ENCODE measurements at regions not wholly inside any gene's neighbourhood (a gene's known extent, or its start where the extent isn't known, plus 50 kb on each side); places are given as distances from the start of the nearest gene placed in this dataset.

DNA sequence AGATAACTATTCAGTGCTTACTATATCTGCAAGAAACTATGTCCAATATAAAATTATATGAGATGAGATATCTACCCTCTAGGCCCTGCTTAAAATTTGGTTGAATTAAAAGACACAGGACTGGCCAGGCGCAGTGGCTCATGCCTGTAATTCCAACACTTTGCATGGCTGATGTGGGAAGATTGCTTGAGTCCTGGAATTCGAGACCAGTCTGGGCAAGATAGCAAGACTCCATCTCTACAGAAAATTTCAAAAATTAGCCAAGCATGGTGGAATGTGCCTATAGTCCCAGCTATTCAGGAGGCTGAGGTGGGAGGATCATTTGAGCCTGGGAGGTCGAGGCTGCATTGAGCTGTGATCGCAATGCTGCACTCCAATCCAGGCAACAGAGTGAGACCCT is 303.7 kb upstream of the UBE2E2 start:
- WGBS (ENCODE audit: insufficient coverage) = 97% methylated on average over 4 of the region's 4 CpGs
- H3K27me3 ChIP-seq (ENCODE audit: control insufficient read depth, insufficient read depth, low read length) = no peaks in the 10 kb centered on the region
- H3K36me3 ChIP-seq (ENCODE audit: control insufficient read depth, insufficient read depth, low read length) = no peaks in the 10 kb centered on the region
- H3K4me1 ChIP-seq (ENCODE audit: control insufficient read depth, insufficient read depth, low read length) = no peaks in the 10 kb centered on the region
- no peak overlapping the region for H3K27ac ChIP-seq (ENCODE audit: low read depth, low read length)
- no peak for DNase-seq (ENCODE audit: low read depth in 4 of 6, low spot score in 6 of 6)
- no peak overlapping the region for H3K4me3 ChIP-seq (ENCODE audit: low read depth, low read length)
- peaks cover 3% of the 10 kb centered on the region for H3K9me3 ChIP-seq (ENCODE audit: control insufficient read depth, insufficient read depth, low read length)

DNA sequence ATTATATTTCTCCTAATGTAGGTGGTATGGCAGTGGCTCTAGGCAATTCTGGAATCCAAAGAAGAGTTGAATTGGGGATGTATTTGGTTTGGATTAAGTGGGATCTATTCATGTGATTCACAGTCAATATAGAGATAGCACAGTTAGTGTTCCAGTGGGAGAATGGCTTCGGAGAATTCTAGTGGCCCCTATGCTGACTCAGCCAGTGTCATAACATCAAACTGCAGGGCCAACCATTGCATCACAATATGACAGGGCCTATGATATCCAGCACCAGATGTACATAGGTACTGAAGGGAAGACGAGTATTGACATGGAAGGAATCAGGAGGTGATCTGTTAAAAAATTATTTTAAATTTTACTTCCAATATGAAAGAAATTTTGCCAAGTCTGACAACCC is 302.8 kb upstream of the UBE2E2 start:
- Histone ChIP-seq H3K27ac (ENCODE audit: low read depth, low read length) (no peak overlapping the region), H3K9me3 (ENCODE audit: control insufficient read depth, insufficient read depth, low read length) (peaks cover 3% of the 10 kb centered on the region)
- WGBS (ENCODE audit: insufficient coverage) = no CpG with 5 or more reads among the region's 2 CpGs

DNA sequence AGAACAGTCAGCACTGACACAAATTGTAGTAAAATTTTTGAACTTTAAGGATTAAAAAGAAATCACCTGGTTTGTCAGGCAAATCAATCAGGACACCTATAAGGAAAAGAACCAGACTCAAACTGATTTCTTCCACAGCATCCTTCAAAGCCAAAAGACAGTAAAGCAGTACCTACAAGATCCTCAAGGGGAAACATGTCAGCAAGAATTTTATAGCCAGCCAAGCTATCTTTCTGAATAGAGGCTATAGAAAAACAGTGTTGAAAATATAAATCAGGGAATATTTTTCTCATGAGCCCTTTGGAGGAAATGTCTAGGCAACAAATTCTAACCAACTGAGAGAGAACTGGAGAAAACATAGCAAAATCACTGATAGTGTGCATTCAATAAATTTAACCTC is 301.4 kb upstream of the UBE2E2 start:
- no peak for DNase-seq (ENCODE audit: low read depth in 4 of 6, low spot score in 6 of 6)
- Histone ChIP-seq H3K27me3 (ENCODE audit: control insufficient read depth, insufficient read depth, low read length) (no peaks in the 10 kb centered on the region), H3K9me3 (ENCODE audit: control insufficient read depth, insufficient read depth, low read length) (peaks cover 3% of the 10 kb centered on the region), H3K27ac (ENCODE audit: low read depth, low read length) (no peak overlapping the region), H3K36me3 (ENCODE audit: control insufficient read depth, insufficient read depth, low read length) (no peaks in the 10 kb centered on the region), H3K4me3 (ENCODE audit: low read depth, low read length) (no peak overlapping the region), H3K4me1 (ENCODE audit: control insufficient read depth, insufficient read depth, low read length) (no peaks in the 10 kb centered on the region)

More for the DNA sequence above, 302.8 kb upstream of the UBE2E2 start:
- Histone ChIP-seq H3K27me3 (ENCODE audit: control insufficient read depth, insufficient read depth, low read length) (no peaks in the 10 kb centered on the region), H3K4me3 (ENCODE audit: low read depth, low read length) (no peak overlapping the region), H3K36me3 (ENCODE audit: control insufficient read depth, insufficient read depth, low read length) (no peaks in the 10 kb centered on the region), H3K4me1 (ENCODE audit: control insufficient read depth, insufficient read depth, low read length) (no peaks in the 10 kb centered on the region)
- no peak for DNase-seq (ENCODE audit: low read depth in 4 of 6, low spot score in 6 of 6)

DNA sequence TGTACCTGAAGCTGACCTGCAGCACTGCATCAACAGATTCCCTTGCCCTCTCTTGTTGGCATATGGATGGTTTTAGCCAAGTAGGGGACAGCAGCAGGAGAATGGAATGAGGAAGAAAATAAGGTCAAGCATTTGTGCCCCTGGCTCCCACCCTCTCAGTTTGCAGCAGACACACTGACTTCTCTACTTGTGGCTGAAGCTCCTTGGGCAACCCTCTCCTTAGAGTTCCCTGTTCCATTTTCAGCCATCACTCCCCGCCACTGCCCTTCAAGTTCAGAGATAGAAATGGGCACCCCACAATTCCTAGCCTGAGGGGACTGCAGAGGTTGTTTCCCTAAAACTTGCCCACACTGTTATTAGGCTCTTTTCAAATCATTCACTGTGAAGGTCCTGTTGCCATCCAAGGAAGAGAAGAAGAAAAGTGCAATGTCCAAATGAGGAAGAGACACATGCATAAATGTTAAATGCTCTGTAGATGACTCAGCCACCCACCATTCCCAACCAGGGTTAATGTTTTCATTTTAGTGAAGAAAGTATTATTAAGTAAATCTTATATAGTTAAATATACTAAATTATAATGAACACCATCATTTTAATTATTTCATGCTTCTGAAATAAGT is 295.9 kb upstream of the UBE2E2 start:
- H3K4me3 ChIP-seq (ENCODE audit: low read depth, low read length) = no peak overlapping the region
- no peaks in the 10 kb centered on the region for H3K9me3 ChIP-seq (ENCODE audit: control insufficient read depth, insufficient read depth, low read length)
- H3K4me1 ChIP-seq (ENCODE audit: control insufficient read depth, insufficient read depth, low read length) = no peaks in the 10 kb centered on the region
- DNase-seq (ENCODE audit: low read depth in 4 of 6, low spot score in 6 of 6) = no peak
- no peak overlapping the region for H3K27ac ChIP-seq (ENCODE audit: low read depth, low read length)
- no CpG with 5 or more reads among the region's 1 CpG for WGBS (ENCODE audit: insufficient coverage)
- no peaks in the 10 kb centered on the region for H3K36me3 ChIP-seq (ENCODE audit: control insufficient read depth, insufficient read depth, low read length)
- H3K27me3 ChIP-seq (ENCODE audit: control insufficient read depth, insufficient read depth, low read length) = no peaks in the 10 kb centered on the region

DNA sequence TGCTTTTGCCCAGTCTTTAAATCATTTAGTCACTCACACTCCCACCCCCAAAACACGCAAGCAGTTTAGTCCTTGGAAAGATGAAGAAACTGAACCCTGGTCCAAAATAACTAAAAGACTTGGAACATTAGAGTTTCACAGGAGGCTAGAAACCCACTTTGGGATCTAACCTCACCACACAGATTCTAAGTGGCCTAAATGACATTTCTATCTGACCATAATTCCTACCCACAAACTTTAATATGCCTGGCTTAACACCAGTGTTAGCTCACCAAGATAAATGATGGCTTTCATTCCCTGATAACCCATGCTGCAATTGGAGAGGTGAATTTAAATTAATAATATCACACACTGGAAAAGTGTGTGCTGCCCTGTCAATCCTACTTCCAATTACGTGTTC is 295.3 kb upstream of the UBE2E2 start:
- H3K9me3 ChIP-seq (ENCODE audit: control insufficient read depth, insufficient read depth, low read length) = no peaks in the 10 kb centered on the region
- H3K36me3 ChIP-seq (ENCODE audit: control insufficient read depth, insufficient read depth, low read length) = no peaks in the 10 kb centered on the region
- H3K4me1 ChIP-seq (ENCODE audit: control insufficient read depth, insufficient read depth, low read length) = no peaks in the 10 kb centered on the region
- no peaks in the 10 kb centered on the region for H3K27me3 ChIP-seq (ENCODE audit: control insufficient read depth, insufficient read depth, low read length)
- 100% methylated on average over 1 of the region's 2 CpGs for WGBS (ENCODE audit: insufficient coverage)
- no peak overlapping the region for H3K4me3 ChIP-seq (ENCODE audit: low read depth, low read length)
- DNase-seq (ENCODE audit: low read depth in 4 of 6, low spot score in 6 of 6) = no peak
- H3K27ac ChIP-seq (ENCODE audit: low read depth, low read length) = no peak overlapping the region

DNA sequence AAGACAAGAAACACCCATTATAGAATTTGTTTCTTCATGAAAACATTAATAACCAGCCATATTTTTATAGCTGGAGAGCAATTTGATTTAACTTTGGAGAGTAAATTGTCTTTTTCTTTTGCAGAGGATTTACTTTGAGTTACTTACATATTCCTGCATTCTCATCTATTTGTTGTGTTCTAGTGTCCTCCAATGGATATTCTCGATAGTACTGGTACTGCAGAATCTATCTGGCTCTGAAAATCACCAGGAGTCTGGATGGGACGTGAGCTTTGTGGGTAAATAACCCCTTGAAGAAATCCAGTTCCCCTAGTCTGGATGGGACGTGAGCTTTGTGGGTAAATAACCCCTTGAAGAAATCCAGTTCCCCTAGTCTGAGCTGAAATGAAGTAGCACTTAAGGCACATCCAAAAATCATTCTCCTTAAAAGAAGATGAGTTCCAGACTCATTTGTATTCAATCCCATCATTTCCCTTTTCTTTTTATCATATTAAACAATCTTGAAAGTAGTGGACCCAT is 294.1 kb upstream of the UBE2E2 start:
- H3K4me3 ChIP-seq (ENCODE audit: low read depth, low read length) = no peak overlapping the region
- WGBS (ENCODE audit: insufficient coverage) = 40% methylated on average over 1 of the region's 3 CpGs
- no peaks in the 10 kb centered on the region for H3K36me3 ChIP-seq (ENCODE audit: control insufficient read depth, insufficient read depth, low read length)
- no peaks in the 10 kb centered on the region for H3K4me1 ChIP-seq (ENCODE audit: control insufficient read depth, insufficient read depth, low read length)
- H3K9me3 ChIP-seq (ENCODE audit: control insufficient read depth, insufficient read depth, low read length) = no peaks in the 10 kb centered on the region
- H3K27me3 ChIP-seq (ENCODE audit: control insufficient read depth, insufficient read depth, low read length) = no peaks in the 10 kb centered on the region
- DNase-seq (ENCODE audit: low read depth in 4 of 6, low spot score in 6 of 6) = peak in 2 of 6 donors; percentile 57 to 79
- H3K27ac ChIP-seq (ENCODE audit: low read depth, low read length) = no peak overlapping the region

DNA sequence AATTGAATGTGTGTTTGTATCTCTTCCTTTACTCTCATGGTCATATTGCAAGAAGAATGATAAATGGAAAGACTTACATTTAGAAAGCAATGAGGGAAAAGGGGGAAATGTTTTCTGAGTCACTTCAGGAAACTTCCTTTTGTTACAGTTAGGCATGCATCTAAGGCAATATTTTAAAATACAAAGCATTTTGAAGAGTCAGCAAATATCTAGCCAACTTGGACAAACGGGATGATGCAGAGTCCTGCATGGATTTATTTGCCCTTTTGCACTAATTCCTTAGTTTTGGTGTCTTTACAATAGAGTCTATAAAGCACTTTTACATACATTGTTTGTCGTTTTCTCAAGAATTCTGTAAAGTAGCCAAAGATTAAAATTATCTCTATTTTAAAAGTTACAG is 286.2 kb upstream of the UBE2E2 start:
- Histone ChIP-seq H3K9me3 (ENCODE audit: control insufficient read depth, insufficient read depth, low read length) (no peaks in the 10 kb centered on the region), H3K4me3 (ENCODE audit: low read depth, low read length) (no peak overlapping the region), H3K27ac (ENCODE audit: low read depth, low read length) (no peak overlapping the region), H3K27me3 (ENCODE audit: control insufficient read depth, insufficient read depth, low read length) (no peaks in the 10 kb centered on the region), H3K36me3 (ENCODE audit: control insufficient read depth, insufficient read depth, low read length) (no peaks in the 10 kb centered on the region), H3K4me1 (ENCODE audit: control insufficient read depth, insufficient read depth, low read length) (no peaks in the 10 kb centered on the region)
- no CpG with 5 or more reads among the region's 2 CpGs for whole genome bisulfite sequencing (ENCODE audit: insufficient coverage)
- no peak for DNase-seq (ENCODE audit: low read depth in 4 of 6, low spot score in 6 of 6)

DNA sequence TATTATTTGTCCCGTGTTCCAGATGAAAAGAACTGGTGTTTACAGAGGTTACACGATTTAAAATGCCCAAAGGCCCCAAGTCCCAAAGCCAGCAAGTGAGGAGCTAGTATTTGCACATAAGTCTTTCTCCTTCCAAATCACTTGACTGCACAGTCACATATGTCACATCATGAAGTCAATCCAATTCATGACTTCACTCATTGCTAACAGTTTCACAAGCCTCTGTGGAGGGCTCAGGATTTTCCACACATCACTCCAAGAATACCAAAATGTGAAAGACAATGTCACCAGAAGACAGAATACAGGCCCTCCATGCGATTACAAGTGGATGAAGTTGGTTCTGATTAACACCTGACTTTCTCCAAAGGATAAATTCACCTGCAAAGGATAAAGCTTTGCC is 283.1 kb upstream of the UBE2E2 start:
- Histone ChIP-seq H3K4me3 (ENCODE audit: low read depth, low read length) (no peak overlapping the region), H3K9me3 (ENCODE audit: control insufficient read depth, insufficient read depth, low read length) (no peaks in the 10 kb centered on the region), H3K27me3 (ENCODE audit: control insufficient read depth, insufficient read depth, low read length) (no peaks in the 10 kb centered on the region), H3K27ac (ENCODE audit: low read depth, low read length) (no peak overlapping the region), H3K4me1 (ENCODE audit: control insufficient read depth, insufficient read depth, low read length) (no peaks in the 10 kb centered on the region), H3K36me3 (ENCODE audit: control insufficient read depth, insufficient read depth, low read length) (no peaks in the 10 kb centered on the region)
- DNase-seq (ENCODE audit: low read depth in 4 of 6, low spot score in 6 of 6) = no peak
- 100% methylated on average over 3 of the region's 3 CpGs for WGBS (ENCODE audit: insufficient coverage)

DNA sequence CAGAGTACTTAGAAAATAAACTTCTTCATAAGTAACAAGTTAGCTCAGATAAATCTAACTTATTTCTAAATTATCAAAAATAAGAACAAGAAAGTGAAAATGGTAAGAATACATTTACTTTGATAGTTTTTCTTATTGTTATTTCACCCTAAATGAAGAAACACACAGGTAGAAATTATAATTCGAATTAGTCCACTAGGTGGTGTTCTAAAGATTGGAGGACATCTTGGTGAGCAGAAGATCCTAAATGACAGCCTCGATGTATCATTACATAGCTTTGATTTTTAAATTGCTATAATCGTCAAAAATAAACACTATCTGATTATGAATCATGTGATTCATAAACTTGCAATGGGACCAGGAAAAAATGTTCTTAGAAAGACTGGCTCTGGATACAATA is 280.8 kb upstream of the UBE2E2 start:
- no CpG with 5 or more reads among the region's 3 CpGs for WGBS (ENCODE audit: insufficient coverage)
- Histone ChIP-seq H3K4me3 (ENCODE audit: low read depth, low read length) (no peak overlapping the region), H3K9me3 (ENCODE audit: control insufficient read depth, insufficient read depth, low read length) (no peaks in the 10 kb centered on the region), H3K36me3 (ENCODE audit: control insufficient read depth, insufficient read depth, low read length) (no peaks in the 10 kb centered on the region), H3K4me1 (ENCODE audit: control insufficient read depth, insufficient read depth, low read length) (no peaks in the 10 kb centered on the region), H3K27me3 (ENCODE audit: control insufficient read depth, insufficient read depth, low read length) (no peaks in the 10 kb centered on the region), H3K27ac (ENCODE audit: low read depth, low read length) (no peak overlapping the region)
- peak in 1 of 6 donors; percentile 45 for DNase-seq (ENCODE audit: low read depth in 4 of 6, low spot score in 6 of 6)

DNA sequence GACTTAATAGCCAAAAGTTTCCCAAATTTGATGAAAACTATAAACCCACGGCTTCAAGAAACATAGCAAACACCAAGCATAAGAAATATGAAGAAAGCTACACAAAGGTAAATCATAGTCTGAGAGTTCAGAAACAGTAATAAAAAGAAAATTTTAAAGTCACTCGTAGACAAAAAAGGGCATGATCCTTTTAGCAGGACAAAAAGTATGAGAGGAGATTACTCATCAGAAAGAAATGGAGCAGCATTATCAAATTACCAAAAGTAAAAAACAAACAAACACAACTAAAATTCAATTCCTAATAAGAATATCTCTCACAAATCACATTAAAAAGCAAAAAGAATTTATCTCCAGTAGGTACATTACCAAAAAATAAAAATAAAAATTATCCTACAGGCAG is 279.4 kb upstream of the UBE2E2 start:
- Histone ChIP-seq H3K9me3 (ENCODE audit: control insufficient read depth, insufficient read depth, low read length) (no peaks in the 10 kb centered on the region), H3K4me3 (ENCODE audit: low read depth, low read length) (no peak overlapping the region), H3K36me3 (ENCODE audit: control insufficient read depth, insufficient read depth, low read length) (no peaks in the 10 kb centered on the region), H3K4me1 (ENCODE audit: control insufficient read depth, insufficient read depth, low read length) (no peaks in the 10 kb centered on the region), H3K27ac (ENCODE audit: low read depth, low read length) (no peak overlapping the region), H3K27me3 (ENCODE audit: control insufficient read depth, insufficient read depth, low read length) (no peaks in the 10 kb centered on the region)
- DNase-seq (ENCODE audit: low read depth in 4 of 6, low spot score in 6 of 6) = no peak
- WGBS (ENCODE audit: insufficient coverage) = no CpG with 5 or more reads among the region's 2 CpGs
